ENCODE measurements at regions not wholly inside any gene's neighbourhood (a gene's known extent, or its start where the extent isn't known, plus 50 kb on each side); places are given as distances from the start of the nearest gene placed in this dataset.
A peak's percentile ranks its signal among the peaks of the same experiment; 100 is the strongest.

DNA sequence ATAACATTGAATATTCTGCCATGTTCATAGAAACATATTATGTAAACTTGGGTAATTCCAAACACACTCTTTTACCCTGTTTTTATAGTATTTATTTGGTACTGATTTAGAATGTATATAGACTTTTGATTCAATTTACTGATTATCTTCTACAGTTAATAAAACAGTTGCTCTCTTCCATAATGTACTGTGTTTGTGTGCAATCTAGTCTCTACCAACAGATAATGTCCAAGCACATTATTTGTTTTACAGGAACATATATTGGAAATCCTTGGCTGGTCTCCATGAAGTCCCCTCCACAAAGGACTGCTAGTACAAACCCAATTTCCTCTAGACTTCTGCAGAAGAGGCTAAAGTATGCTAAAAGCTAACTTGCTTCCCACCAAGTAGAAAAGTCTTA is 386.6 kb downstream of the RND3 start:
- no peak overlapping the region for H3K27ac ChIP-seq (ENCODE audit: low read depth, low read length)
- no peak overlapping the region for H3K4me3 ChIP-seq (ENCODE audit: low read depth, low read length)
- no peaks in the 10 kb centered on the region for H3K27me3 ChIP-seq (ENCODE audit: control insufficient read depth, insufficient read depth, low read length)
- H3K4me1 ChIP-seq (ENCODE audit: control insufficient read depth, insufficient read depth, low read length) = no peaks in the 10 kb centered on the region
- H3K36me3 ChIP-seq (ENCODE audit: control insufficient read depth, insufficient read depth, low read length) = no peaks in the 10 kb centered on the region
- H3K9me3 ChIP-seq (ENCODE audit: control insufficient read depth, insufficient read depth, low read length) = no peaks in the 10 kb centered on the region
- DNase-seq (ENCODE audit: low read depth in 4 of 6, low spot score in 6 of 6) = no peak

DNA sequence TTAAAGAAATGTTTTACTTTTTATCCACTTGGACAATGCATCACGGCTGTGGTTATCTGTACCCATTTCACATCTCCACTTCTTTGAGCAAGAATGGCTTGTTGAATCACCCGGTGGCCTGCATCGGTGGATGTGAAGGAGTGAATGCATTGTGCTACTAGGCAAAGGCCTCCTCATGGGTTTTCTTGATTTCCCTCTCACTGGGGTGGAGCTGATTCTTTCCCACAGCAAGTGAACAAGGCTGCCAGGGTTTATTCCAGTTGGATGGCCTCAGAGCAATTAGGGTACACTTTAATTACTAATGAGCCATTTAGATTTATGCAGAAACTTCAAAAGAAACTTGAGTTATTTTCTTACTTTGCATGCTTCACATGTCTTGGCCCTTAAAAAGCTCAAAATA is 387.1 kb downstream of the RND3 start:
- DNase-seq (ENCODE audit: low read depth in 4 of 6, low spot score in 6 of 6) = peak in 2 of 6 donors; percentile 59 to 83
- Histone ChIP-seq H3K27me3 (ENCODE audit: control insufficient read depth, insufficient read depth, low read length) (no peaks in the 10 kb centered on the region), H3K27ac (ENCODE audit: low read depth, low read length) (no peak overlapping the region), H3K4me1 (ENCODE audit: control insufficient read depth, insufficient read depth, low read length) (no peaks in the 10 kb centered on the region), H3K4me3 (ENCODE audit: low read depth, low read length) (no peak overlapping the region), H3K36me3 (ENCODE audit: control insufficient read depth, insufficient read depth, low read length) (no peaks in the 10 kb centered on the region), H3K9me3 (ENCODE audit: control insufficient read depth, insufficient read depth, low read length) (no peaks in the 10 kb centered on the region)
- no CpG with 5 or more reads among the region's 3 CpGs for WGBS (ENCODE audit: insufficient coverage)

DNA sequence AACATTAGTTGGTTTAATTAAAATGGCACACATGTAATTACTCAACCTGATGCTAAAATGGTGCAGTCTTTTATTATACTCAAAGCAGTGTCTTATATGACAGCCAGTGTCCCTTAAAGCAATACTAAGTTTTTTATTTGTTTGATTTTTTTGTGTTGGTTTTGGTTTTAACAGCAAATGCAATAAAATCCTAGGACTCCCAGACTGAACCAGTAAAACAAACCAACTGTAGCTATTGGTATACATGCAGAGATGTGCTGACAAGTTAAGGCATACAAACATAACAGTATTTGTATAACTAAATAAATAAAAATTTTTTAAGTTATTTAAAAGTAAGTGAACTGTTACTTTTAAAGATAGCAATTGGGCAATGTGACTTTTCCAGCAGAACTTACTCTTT is 387.7 kb downstream of the RND3 start:
- no peaks in the 10 kb centered on the region for H3K27me3 ChIP-seq (ENCODE audit: control insufficient read depth, insufficient read depth, low read length)
- no peak overlapping the region for H3K27ac ChIP-seq (ENCODE audit: low read depth, low read length)
- no peaks in the 10 kb centered on the region for H3K9me3 ChIP-seq (ENCODE audit: control insufficient read depth, insufficient read depth, low read length)
- H3K4me3 ChIP-seq (ENCODE audit: low read depth, low read length) = no peak overlapping the region
- DNase-seq (ENCODE audit: low read depth in 4 of 6, low spot score in 6 of 6) = peak in 1 of 6 donors; percentile 75
- H3K4me1 ChIP-seq (ENCODE audit: control insufficient read depth, insufficient read depth, low read length) = no peaks in the 10 kb centered on the region
- H3K36me3 ChIP-seq (ENCODE audit: control insufficient read depth, insufficient read depth, low read length) = no peaks in the 10 kb centered on the region

DNA sequence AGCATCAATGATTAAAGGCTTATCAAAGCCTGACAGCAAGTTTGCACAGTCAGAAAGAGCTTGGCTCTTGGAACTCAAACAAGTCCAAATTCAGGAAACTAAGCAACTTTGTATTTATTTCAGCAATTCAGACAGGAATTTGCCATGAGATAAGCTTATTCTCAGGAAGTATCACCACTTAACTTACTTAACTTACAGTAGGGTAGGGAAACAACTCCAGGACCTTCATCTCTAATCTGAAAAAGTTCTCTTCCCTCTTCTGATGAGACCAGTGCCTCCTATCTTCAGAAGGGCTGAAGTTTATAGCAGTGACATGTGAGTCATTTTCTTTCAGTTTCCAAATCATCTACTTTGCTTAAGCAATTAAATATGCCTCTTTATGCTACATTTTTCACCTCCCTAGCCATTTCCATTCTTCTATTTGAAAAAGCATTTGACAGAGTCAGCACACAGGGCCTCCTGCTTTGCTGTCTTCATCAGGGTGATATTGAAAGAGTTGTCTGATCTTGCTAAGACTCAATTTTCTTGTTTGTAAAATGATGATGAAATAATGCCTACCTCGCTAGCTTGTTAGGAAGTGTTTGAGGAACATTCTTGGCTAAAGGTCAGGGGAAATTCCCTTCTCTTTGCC is 389.5 kb downstream of the RND3 start:
- no peak for DNase-seq (ENCODE audit: low read depth in 4 of 6, low spot score in 6 of 6)
- H3K27me3 ChIP-seq (ENCODE audit: control insufficient read depth, insufficient read depth, low read length) = no peaks in the 10 kb centered on the region
- no CpG with 5 or more reads among the region's 1 CpG for WGBS (ENCODE audit: insufficient coverage)
- no peaks in the 10 kb centered on the region for H3K36me3 ChIP-seq (ENCODE audit: control insufficient read depth, insufficient read depth, low read length)
- H3K4me1 ChIP-seq (ENCODE audit: control insufficient read depth, insufficient read depth, low read length) = no peaks in the 10 kb centered on the region
- no peak overlapping the region for H3K27ac ChIP-seq (ENCODE audit: low read depth, low read length)
- H3K9me3 ChIP-seq (ENCODE audit: control insufficient read depth, insufficient read depth, low read length) = no peaks in the 10 kb centered on the region
- no peak overlapping the region for H3K4me3 ChIP-seq (ENCODE audit: low read depth, low read length)

DNA sequence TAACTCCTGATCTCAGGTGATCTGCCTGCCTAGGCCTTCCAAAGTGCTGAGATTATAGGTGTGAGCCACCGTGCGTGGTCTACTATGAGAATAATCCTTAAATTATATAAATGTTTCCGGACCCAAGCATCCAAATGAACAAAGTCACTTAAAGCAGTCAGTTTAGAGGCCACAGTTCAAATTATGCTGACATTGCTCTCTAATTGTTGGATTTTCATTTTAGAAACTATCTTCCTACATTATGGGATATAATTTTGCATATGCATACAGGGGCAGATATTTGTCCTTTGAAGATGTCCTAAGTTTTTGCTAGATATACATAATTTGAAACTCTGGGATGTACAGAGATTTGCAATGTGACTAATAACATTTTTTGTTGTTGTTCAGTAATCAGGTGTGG is 390.1 kb downstream of the RND3 start:
- Histone ChIP-seq H3K4me3 (ENCODE audit: low read depth, low read length) (no peak overlapping the region), H3K4me1 (ENCODE audit: control insufficient read depth, insufficient read depth, low read length) (no peaks in the 10 kb centered on the region), H3K27me3 (ENCODE audit: control insufficient read depth, insufficient read depth, low read length) (no peaks in the 10 kb centered on the region), H3K27ac (ENCODE audit: low read depth, low read length) (no peak overlapping the region), H3K9me3 (ENCODE audit: control insufficient read depth, insufficient read depth, low read length) (no peaks in the 10 kb centered on the region), H3K36me3 (ENCODE audit: control insufficient read depth, insufficient read depth, low read length) (no peaks in the 10 kb centered on the region)
- DNase-seq (ENCODE audit: low read depth in 4 of 6, low spot score in 6 of 6) = no peak
- no CpG with 5 or more reads among the region's 3 CpGs for WGBS (ENCODE audit: insufficient coverage)

DNA sequence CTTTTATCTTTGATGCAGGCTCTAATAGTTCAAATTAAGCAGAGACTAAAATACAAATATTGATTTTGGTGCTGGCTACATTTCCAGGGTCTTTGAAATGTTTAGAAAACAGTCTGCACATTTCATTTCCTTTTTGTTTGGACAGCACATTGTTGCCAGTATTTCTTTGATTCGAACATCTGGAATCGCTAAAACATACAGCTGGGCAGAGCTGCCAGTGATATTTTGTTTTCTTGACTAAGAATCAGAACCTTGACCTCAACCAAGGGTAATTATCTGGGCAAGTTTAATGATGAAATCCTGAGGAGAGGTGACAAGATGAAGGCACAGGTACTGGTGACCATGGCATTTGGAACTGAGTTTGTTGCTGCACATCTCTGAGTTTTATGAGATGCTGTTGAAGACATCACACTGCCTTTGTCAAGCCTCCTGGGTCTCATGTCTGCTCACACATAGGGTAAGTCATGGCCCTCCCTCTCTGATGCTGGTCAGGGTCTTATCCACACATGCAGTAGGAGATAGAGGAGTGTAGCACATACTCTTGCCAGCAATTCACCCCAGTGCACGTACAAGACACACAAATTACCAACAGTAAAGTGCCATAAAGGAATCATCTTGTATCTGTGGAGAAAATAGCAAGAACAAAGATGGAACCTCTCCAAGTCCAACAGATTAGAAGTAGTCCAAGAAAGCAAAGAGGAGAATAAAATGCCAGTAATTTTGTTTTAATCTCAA is 391.9 kb downstream of the RND3 start:
- peak in 1 of 6 donors; percentile 47 for DNase-seq (ENCODE audit: low read depth in 4 of 6, low spot score in 6 of 6)

DNA sequence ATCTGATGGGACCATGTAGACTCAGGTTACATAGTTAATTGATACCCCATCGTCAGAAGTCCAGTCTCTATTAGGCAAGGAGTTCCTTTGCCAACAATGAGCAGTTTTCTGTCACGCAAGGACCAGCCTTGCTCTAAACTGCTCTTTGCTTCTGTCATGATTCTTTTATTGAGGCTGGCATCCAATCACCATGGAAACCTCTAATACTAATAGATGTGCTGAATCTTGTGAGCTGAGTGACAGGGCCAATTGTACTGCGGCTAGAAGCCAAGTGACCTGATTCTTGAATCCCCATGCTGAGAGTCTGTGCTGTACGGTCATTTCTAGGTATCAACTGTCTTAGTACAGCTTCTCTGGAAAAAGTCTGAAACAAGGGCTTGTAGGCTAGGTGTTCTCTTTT is 395.6 kb downstream of the RND3 start:
- H3K9me3 ChIP-seq (ENCODE audit: control insufficient read depth, insufficient read depth, low read length) = no peaks in the 10 kb centered on the region
- DNase-seq (ENCODE audit: low read depth in 4 of 6, low spot score in 6 of 6) = peak in 2 of 6 donors; percentile 24 to 46
- H3K36me3 ChIP-seq (ENCODE audit: control insufficient read depth, insufficient read depth, low read length) = no peaks in the 10 kb centered on the region
- H3K27ac ChIP-seq (ENCODE audit: low read depth, low read length) = no peak overlapping the region
- WGBS (ENCODE audit: insufficient coverage) = 50% methylated on average over 1 of the region's 4 CpGs
- no peak overlapping the region for H3K4me3 ChIP-seq (ENCODE audit: low read depth, low read length)
- H3K27me3 ChIP-seq (ENCODE audit: control insufficient read depth, insufficient read depth, low read length) = no peaks in the 10 kb centered on the region
- H3K4me1 ChIP-seq (ENCODE audit: control insufficient read depth, insufficient read depth, low read length) = no peaks in the 10 kb centered on the region

More for the DNA sequence above, 391.9 kb downstream of the RND3 start:
- H3K4me3 ChIP-seq (ENCODE audit: low read depth, low read length) = no peak overlapping the region
- WGBS (ENCODE audit: insufficient coverage) = 100% methylated on average over 2 of the region's 3 CpGs
- no peak overlapping the region for H3K27ac ChIP-seq (ENCODE audit: low read depth, low read length)
- no peaks in the 10 kb centered on the region for H3K4me1 ChIP-seq (ENCODE audit: control insufficient read depth, insufficient read depth, low read length)
- H3K36me3 ChIP-seq (ENCODE audit: control insufficient read depth, insufficient read depth, low read length) = no peaks in the 10 kb centered on the region
- H3K9me3 ChIP-seq (ENCODE audit: control insufficient read depth, insufficient read depth, low read length) = no peaks in the 10 kb centered on the region
- H3K27me3 ChIP-seq (ENCODE audit: control insufficient read depth, insufficient read depth, low read length) = no peaks in the 10 kb centered on the region

DNA sequence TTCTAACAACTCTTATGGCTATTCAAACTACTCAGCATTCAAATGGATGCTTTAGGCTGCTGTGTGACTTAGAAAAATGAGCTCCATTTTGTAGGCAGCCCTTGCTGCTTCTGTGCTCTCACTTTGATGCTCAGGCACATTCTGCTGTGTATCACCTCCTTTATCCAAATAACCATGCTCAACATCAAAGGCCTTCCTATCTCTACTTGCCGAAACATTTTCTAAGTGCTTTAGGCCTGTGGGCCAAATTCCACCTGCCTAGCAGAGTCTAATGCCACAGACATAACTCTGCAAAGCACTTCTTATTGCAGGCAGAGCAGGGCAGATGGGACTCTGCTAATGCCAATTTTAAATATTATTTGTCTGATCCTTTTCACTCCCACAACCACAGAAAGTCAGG is 397.4 kb downstream of the RND3 start:
- H3K27me3 ChIP-seq (ENCODE audit: control insufficient read depth, insufficient read depth, low read length) = no peaks in the 10 kb centered on the region
- DNase-seq (ENCODE audit: low read depth in 4 of 6, low spot score in 6 of 6) = peak in 1 of 6 donors; percentile 11
- WGBS (ENCODE audit: insufficient coverage) = 62% methylated on average over 1 of the region's 1 CpG
- H3K27ac ChIP-seq (ENCODE audit: low read depth, low read length) = no peak overlapping the region
- H3K36me3 ChIP-seq (ENCODE audit: control insufficient read depth, insufficient read depth, low read length) = no peaks in the 10 kb centered on the region
- H3K4me1 ChIP-seq (ENCODE audit: control insufficient read depth, insufficient read depth, low read length) = no peaks in the 10 kb centered on the region
- H3K9me3 ChIP-seq (ENCODE audit: control insufficient read depth, insufficient read depth, low read length) = no peaks in the 10 kb centered on the region
- H3K4me3 ChIP-seq (ENCODE audit: low read depth, low read length) = no peak overlapping the region

DNA sequence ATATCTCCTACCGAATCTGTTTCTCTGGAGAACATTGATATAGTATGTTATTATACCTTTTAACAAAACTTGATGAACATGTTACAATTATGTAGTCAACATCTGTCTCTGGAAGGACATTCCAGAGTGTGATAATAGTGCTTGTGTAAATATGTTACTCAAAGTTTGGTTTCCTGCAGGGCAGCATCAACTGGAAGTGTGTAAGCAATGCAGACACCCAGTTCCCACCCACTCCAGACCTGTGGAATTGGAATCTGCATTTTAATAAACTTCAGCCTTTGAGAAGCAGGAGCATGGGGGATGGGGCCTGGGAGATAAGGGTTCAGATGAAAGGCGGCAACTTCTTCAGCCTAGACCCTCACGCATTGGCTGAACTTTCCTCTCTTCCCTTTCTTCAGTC is 398.9 kb downstream of the RND3 start:
- no peak overlapping the region for H3K27ac ChIP-seq (ENCODE audit: low read depth, low read length)
- no peak overlapping the region for H3K4me3 ChIP-seq (ENCODE audit: low read depth, low read length)
- H3K27me3 ChIP-seq (ENCODE audit: control insufficient read depth, insufficient read depth, low read length) = no peaks in the 10 kb centered on the region
- H3K9me3 ChIP-seq (ENCODE audit: control insufficient read depth, insufficient read depth, low read length) = no peaks in the 10 kb centered on the region
- H3K36me3 ChIP-seq (ENCODE audit: control insufficient read depth, insufficient read depth, low read length) = no peaks in the 10 kb centered on the region
- no peak for DNase-seq (ENCODE audit: low read depth in 4 of 6, low spot score in 6 of 6)
- H3K4me1 ChIP-seq (ENCODE audit: control insufficient read depth, insufficient read depth, low read length) = no peaks in the 10 kb centered on the region
- WGBS (ENCODE audit: insufficient coverage) = 100% methylated on average over 1 of the region's 3 CpGs

DNA sequence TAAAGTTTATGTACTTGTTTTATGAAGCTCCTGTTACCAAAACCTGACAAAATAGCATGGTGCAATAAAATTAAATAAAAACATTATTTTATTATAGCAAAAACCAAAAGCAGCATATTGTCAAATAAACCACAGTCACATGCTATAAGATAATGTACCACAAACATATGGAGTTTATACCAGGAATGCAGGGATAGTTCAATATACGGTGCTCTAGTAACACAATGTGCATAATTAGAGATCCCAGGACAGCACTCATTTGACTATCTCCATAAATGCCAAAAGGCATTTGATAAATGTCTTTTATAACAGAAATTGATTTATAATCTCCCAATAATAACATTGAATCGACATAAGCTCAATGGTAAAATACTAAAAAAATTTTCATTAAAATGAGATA is 402.0 kb downstream of the RND3 start:
- Histone ChIP-seq H3K9me3 (ENCODE audit: control insufficient read depth, insufficient read depth, low read length) (no peaks in the 10 kb centered on the region), H3K4me1 (ENCODE audit: control insufficient read depth, insufficient read depth, low read length) (no peaks in the 10 kb centered on the region), H3K4me3 (ENCODE audit: low read depth, low read length) (no peak overlapping the region), H3K27ac (ENCODE audit: low read depth, low read length) (no peak overlapping the region), H3K27me3 (ENCODE audit: control insufficient read depth, insufficient read depth, low read length) (no peaks in the 10 kb centered on the region), H3K36me3 (ENCODE audit: control insufficient read depth, insufficient read depth, low read length) (no peaks in the 10 kb centered on the region)
- no peak for DNase-seq (ENCODE audit: low read depth in 4 of 6, low spot score in 6 of 6)
- no CpG with 5 or more reads among the region's 2 CpGs for WGBS (ENCODE audit: insufficient coverage)
